ENCODE measurements at regions not wholly inside any gene's neighbourhood (a gene's known extent, or its start where the extent isn't known, plus 50 kb on each side); places are given as distances from the start of the nearest gene placed in this dataset.

- no peaks in the 10 kb centered on the region for H3K36me3 ChIP-seq (replicated peaks; ENCODE audit: control insufficient read depth, insufficient read depth, low read length)
- no peaks in the 10 kb centered on the region for H3K27me3 ChIP-seq (ENCODE audit: control insufficient read depth, insufficient read depth, low read length)
- no peak for DNase-seq
- H3K4me3 ChIP-seq (ENCODE audit: insufficient read depth, low read depth, low read length): no peak overlapping the region
Observed at GRCh38 chr3:162992741-162993140, 1496.1 kb downstream of the OTOL1 start.

GRCh38 chr3:162994165-162994564 lies 1497.6 kb downstream of the OTOL1 start:
- no peak overlapping the region for H3K4me3 ChIP-seq (ENCODE audit: insufficient read depth, low read depth, low read length)
- no peak for DNase-seq
- no peaks in the 10 kb centered on the region for H3K27me3 ChIP-seq (ENCODE audit: control insufficient read depth, insufficient read depth, low read length)
- no peaks in the 10 kb centered on the region for H3K36me3 ChIP-seq (replicated peaks; ENCODE audit: control insufficient read depth, insufficient read depth, low read length)

- Histone ChIP-seq H3K27me3 (ENCODE audit: control insufficient read depth, insufficient read depth, low read length) (no peaks in the 10 kb centered on the region), H3K4me3 (ENCODE audit: insufficient read depth, low read depth, low read length) (no peak overlapping the region), H3K36me3 (replicated peaks; ENCODE audit: control insufficient read depth, insufficient read depth, low read length) (no peaks in the 10 kb centered on the region)
- DNase-seq: no peak
Observed at GRCh38 chr3:162996368-162996767, 1499.8 kb downstream of the OTOL1 start.

GRCh38 chr3:162998205-162998604 lies 1501.6 kb downstream of the OTOL1 start:
- H3K36me3 ChIP-seq (replicated peaks; ENCODE audit: control insufficient read depth, insufficient read depth, low read length): no peaks in the 10 kb centered on the region
- DNase-seq: no peak

GRCh38 chr3:163011596-163011995 lies 1515.0 kb downstream of the OTOL1 start:
- DNase-seq: no peak
- Histone ChIP-seq H3K27me3 (ENCODE audit: control insufficient read depth, insufficient read depth, low read length) (no peaks in the 10 kb centered on the region), H3K4me3 (ENCODE audit: insufficient read depth, low read depth, low read length) (no peak overlapping the region), H3K36me3 (replicated peaks; ENCODE audit: control insufficient read depth, insufficient read depth, low read length) (no peaks in the 10 kb centered on the region)

More at GRCh38 chr3:162998205-162998604, 1501.6 kb downstream of the OTOL1 start:
- H3K27me3 ChIP-seq (ENCODE audit: control insufficient read depth, insufficient read depth, low read length): no peaks in the 10 kb centered on the region
- H3K4me3 ChIP-seq (ENCODE audit: insufficient read depth, low read depth, low read length): no peak overlapping the region

- no peak for DNase-seq
- Histone ChIP-seq H3K4me3 (ENCODE audit: insufficient read depth, low read depth, low read length) (no peak overlapping the region), H3K36me3 (replicated peaks; ENCODE audit: control insufficient read depth, insufficient read depth, low read length) (no peaks in the 10 kb centered on the region), H3K27me3 (ENCODE audit: control insufficient read depth, insufficient read depth, low read length) (no peaks in the 10 kb centered on the region)
Observed at GRCh38 chr3:163016251-163016650, 1519.6 kb downstream of the OTOL1 start.

GRCh38 chr3:163018067-163018466 lies 1521.5 kb downstream of the OTOL1 start:
- Histone ChIP-seq H3K27me3 (ENCODE audit: control insufficient read depth, insufficient read depth, low read length) (no peaks in the 10 kb centered on the region), H3K36me3 (replicated peaks; ENCODE audit: control insufficient read depth, insufficient read depth, low read length) (no peaks in the 10 kb centered on the region), H3K4me3 (ENCODE audit: insufficient read depth, low read depth, low read length) (no peak overlapping the region)
- DNase-seq: no peak

- Histone ChIP-seq H3K27me3 (ENCODE audit: control insufficient read depth, insufficient read depth, low read length) (no peaks in the 10 kb centered on the region), H3K36me3 (replicated peaks; ENCODE audit: control insufficient read depth, insufficient read depth, low read length) (no peaks in the 10 kb centered on the region), H3K4me3 (ENCODE audit: insufficient read depth, low read depth, low read length) (no peak overlapping the region)
- DNase-seq: no peak
Observed at GRCh38 chr3:163018664-163019063, 1522.1 kb downstream of the OTOL1 start.

- no peak overlapping the region for H3K4me3 ChIP-seq (ENCODE audit: insufficient read depth, low read depth, low read length)
- no peaks in the 10 kb centered on the region for H3K27me3 ChIP-seq (ENCODE audit: control insufficient read depth, insufficient read depth, low read length)
- DNase-seq: no peak
- H3K36me3 ChIP-seq (replicated peaks; ENCODE audit: control insufficient read depth, insufficient read depth, low read length): no peaks in the 10 kb centered on the region
Observed at GRCh38 chr3:163019260-163019659, 1522.7 kb downstream of the OTOL1 start.

GRCh38 chr3:163033652-163034051 lies 1537.0 kb downstream of the OTOL1 start:
- H3K27me3 ChIP-seq (ENCODE audit: control insufficient read depth, insufficient read depth, low read length): no peaks in the 10 kb centered on the region
- DNase-seq: no peak

GRCh38 chr3:163039636-163040035 lies 1543.0 kb downstream of the OTOL1 start:
- DNase-seq: no peak
- Histone ChIP-seq H3K36me3 (replicated peaks; ENCODE audit: control insufficient read depth, insufficient read depth, low read length) (no peaks in the 10 kb centered on the region), H3K4me3 (ENCODE audit: insufficient read depth, low read depth, low read length) (no peak overlapping the region), H3K27me3 (ENCODE audit: control insufficient read depth, insufficient read depth, low read length) (no peaks in the 10 kb centered on the region)

More at GRCh38 chr3:163033652-163034051, 1537.0 kb downstream of the OTOL1 start:
- Histone ChIP-seq H3K36me3 (replicated peaks; ENCODE audit: control insufficient read depth, insufficient read depth, low read length) (no peaks in the 10 kb centered on the region), H3K4me3 (ENCODE audit: insufficient read depth, low read depth, low read length) (no peak overlapping the region)

- Histone ChIP-seq H3K27me3 (ENCODE audit: control insufficient read depth, insufficient read depth, low read length) (no peaks in the 10 kb centered on the region), H3K4me3 (ENCODE audit: insufficient read depth, low read depth, low read length) (no peak overlapping the region), H3K36me3 (replicated peaks; ENCODE audit: control insufficient read depth, insufficient read depth, low read length) (no peaks in the 10 kb centered on the region)
- no peak for DNase-seq
Observed at GRCh38 chr3:163043074-163043473, 1546.5 kb downstream of the OTOL1 start.

GRCh38 chr3:163045945-163046344 lies 1549.3 kb downstream of the OTOL1 start:
- Histone ChIP-seq H3K36me3 (replicated peaks; ENCODE audit: control insufficient read depth, insufficient read depth, low read length) (no peaks in the 10 kb centered on the region), H3K4me3 (ENCODE audit: insufficient read depth, low read depth, low read length) (no peak overlapping the region), H3K27me3 (ENCODE audit: control insufficient read depth, insufficient read depth, low read length) (no peaks in the 10 kb centered on the region)
- DNase-seq: no peak

GRCh38 chr3:163048881-163049280 lies 1552.3 kb downstream of the OTOL1 start:
- Histone ChIP-seq H3K4me3 (ENCODE audit: insufficient read depth, low read depth, low read length) (no peak overlapping the region), H3K36me3 (replicated peaks; ENCODE audit: control insufficient read depth, insufficient read depth, low read length) (no peaks in the 10 kb centered on the region), H3K27me3 (ENCODE audit: control insufficient read depth, insufficient read depth, low read length) (no peaks in the 10 kb centered on the region)
- DNase-seq: no peak

- no peaks in the 10 kb centered on the region for H3K36me3 ChIP-seq (replicated peaks; ENCODE audit: control insufficient read depth, insufficient read depth, low read length)
- H3K4me3 ChIP-seq (ENCODE audit: insufficient read depth, low read depth, low read length): no peak overlapping the region
- H3K27me3 ChIP-seq (ENCODE audit: control insufficient read depth, insufficient read depth, low read length): no peaks in the 10 kb centered on the region
- DNase-seq: peak; percentile 38
Observed at GRCh38 chr3:163056874-163057497, 1560.4 kb downstream of the OTOL1 start.
